Stimulated activated CD4-positive, alpha-beta T cell treated with anti-CD3 and anti-CD28 coated beads, TNF-alpha, amount 100 ng/mL, for 24 hours (primary cell): ENCODE measurements at regions not wholly inside any gene's neighbourhood (a gene's known extent, or its start where the extent isn't known, plus 50 kb on each side); places are given as distances from the start of the nearest gene placed in this dataset.

ENCODE experiments used
- DNase-seq, 3 experiments: peaks; one replicate each; pipeline ENCODE4 v3.0.0-alpha.2; 2020; ENCODE audit warnings: low read depth in 3 of 3

GRCh38 chr15:95319242-95319641, 1011.3 kb upstream of the NR2F2 start:
- no peak for DNase-seq

GRCh38 chr15:95323796-95324195, 1006.7 kb upstream of the NR2F2 start:
- DNase-seq, result no peak

DNA sequence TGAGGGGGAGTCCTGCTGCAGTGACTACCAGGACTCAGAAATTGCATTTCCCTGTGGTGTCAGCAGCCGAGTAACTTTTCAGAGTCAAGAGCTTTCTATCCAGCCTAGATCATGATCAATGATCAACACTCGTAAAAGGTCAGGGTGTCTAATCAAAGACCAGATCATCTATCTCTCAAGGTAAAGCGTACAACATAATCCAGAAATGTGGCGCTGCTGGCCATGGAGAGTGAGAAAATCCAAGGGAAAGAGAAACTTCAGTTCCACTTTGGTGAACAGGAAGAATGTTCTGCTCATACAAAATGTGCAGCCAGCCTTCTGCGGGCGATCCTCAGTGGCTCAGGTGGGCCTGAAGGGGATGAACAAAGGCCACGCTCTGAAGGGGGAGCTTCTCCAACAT, 1005.8 kb upstream of the NR2F2 start:
- DNase-seq, result no peak

DNA sequence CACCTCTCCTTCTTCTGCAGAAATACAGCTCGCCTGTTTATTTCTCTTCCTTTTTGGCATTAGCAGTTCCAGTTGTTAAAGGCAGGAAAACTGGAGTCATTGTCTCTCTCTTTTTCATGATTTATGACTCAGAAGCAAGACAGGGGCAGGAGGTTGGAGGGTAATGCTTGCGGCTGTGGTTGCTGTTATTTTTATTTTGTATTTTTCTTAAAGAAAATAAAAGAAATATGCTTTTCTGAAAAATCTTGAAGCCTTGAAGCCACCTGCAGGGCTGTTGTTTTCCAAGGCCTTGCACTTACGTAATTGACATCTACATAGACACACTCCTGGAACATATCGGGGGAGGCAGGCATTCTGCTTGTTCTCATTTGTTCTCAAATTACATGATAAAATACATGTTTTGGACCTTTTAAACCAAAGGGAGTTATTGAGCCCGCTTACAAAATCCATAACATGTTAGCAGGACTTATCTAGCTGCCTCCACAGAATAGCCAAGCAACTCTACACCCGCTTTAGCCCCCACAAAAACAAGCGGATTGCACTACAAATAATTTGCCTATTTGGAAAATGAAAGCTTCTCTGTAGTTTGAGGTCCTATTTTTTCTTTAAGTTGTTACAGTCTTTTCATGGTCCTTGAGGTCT, 1004.6 kb upstream of the NR2F2 start:
- DNase-seq, result no peak

GRCh38 chr15:95326431-95327182, 1003.9 kb upstream of the NR2F2 start:
- no peak for DNase-seq

DNA sequence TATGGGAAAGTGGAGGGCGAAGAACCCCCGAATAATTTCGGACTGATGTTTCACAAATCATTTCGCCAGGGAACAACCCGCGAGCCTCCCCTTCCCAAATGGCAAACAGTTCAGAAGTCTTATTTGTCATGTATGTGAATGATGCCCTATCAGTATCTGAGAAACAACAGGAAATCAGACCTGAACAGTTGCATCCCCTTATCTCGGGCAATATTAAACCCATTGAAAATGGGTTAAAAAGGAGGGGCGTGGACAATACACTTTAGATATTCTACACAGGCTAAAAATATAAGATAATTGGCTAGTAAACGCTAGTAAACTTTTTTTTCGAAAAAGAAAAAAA, 1003.3 kb upstream of the NR2F2 start:
- no peak for DNase-seq

- no peak for DNase-seq
These were observed 1002.8 kb upstream of the NR2F2 start for GRCh38 chr15:95327661-95328060.

DNA sequence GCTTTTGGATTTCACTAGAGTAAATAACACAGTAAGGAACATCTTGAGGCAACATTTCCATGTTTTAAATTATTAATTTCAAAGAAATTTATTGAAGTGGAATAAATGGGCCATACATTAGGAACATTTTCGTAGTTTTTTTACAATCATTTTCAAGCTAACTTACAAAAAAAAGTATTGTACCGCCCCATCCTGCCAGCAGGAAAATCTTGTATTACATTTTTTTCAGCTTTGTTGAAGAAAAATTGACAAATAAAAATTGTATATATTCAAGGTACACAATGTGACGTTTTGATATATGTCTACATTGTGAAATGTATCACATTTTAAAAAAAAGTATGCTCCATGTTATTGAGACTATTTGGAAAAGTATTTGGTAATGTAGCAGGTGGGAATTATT, 1001.9 kb upstream of the NR2F2 start:
- DNase-seq, result no peak

- DNase-seq, result no peak
These were observed 1001.1 kb upstream of the NR2F2 start for GRCh38 chr15:95329362-95329761.

DNA sequence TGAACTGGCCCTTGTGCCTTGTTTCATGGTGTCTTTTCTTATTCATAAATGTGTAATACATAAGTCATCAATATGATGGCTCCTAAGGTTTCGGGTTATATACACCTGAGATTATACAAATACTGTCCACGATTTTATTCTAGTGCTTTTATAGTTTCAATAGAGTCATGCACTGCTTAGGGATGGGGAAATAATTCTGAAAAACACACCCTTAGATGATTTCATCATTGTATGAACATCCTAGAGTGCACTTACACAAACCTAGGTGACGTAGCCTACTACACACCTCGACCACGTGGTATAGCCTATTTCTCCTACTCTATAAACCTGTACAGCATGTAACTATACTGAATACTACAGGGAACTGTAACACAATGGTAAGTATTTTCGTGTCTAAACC, 988.8 kb upstream of the NR2F2 start:
- no peak for DNase-seq

GRCh38 chr15:95345867-95346266, 984.6 kb upstream of the NR2F2 start:
- no peak for DNase-seq

GRCh38 chr15:95346721-95347475, 983.6 kb upstream of the NR2F2 start:
- no peak for DNase-seq

- no peak for DNase-seq
These were observed 982.7 kb upstream of the NR2F2 start for GRCh38 chr15:95347837-95348236.

- DNase-seq, result no peak
These were observed 979.6 kb upstream of the NR2F2 start for GRCh38 chr15:95350908-95351307.

GRCh38 chr15:95352631-95353187, 977.8 kb upstream of the NR2F2 start:
- no peak for DNase-seq

DNA sequence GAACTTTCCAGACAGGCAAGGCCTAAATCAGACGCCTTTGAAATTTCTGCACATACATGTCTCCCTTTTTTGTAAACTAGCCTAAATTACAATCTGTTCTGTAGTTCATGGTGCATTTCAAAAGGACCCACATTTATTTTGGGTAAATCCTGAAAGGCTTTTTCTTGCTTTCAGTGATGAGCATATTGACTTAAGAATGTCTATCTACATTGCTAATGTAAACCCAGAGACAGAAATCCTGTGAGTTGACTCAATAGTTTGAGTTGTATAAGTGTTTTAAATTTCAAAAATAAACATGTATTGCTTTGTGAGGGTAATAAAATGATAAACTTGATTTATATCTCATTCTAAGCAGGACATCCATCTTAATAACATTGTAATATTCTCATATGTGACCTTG, 977.0 kb upstream of the NR2F2 start:
- no peak for DNase-seq

- DNase-seq, result no peak
These were observed 970.5 kb upstream of the NR2F2 start for GRCh38 chr15:95359966-95360365.

DNA sequence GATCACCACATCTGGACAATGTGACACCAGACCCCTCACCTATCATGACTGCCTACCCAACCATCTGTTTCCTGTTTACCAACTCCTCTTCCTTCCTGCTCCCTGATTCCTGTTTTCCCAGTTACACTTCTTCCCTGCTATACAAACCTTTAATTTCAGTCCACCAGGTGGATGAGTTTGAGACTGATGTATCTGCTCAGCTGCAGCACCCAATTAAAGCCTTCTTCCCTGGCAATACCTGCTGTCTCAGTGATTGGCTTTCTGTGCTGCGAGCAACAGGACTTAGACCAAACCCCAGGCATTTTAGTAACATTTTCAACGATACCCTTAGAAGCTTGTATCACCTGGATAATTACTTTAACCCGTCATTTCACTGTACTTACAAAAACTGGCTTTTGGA, 968.2 kb upstream of the NR2F2 start:
- no peak for DNase-seq

DNA sequence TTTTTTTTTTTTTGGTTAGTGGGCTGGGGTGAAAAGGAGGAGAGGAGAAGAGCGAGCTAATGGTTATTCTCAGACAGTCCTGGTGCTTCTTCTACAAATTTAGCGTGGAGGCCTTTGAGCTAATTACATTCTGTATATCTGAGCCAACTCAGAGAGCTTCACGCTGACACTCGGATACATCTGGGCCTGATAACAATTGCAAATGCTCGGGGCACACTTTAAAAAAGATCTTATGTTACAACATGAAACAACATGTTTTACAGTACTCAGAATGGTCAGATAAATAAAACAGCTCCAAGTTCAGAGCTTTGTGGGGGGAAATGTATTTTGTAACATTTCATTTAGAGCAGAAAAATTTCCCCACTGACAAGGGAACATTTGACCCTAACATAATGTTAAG, 966.9 kb upstream of the NR2F2 start:
- no peak for DNase-seq

DNA sequence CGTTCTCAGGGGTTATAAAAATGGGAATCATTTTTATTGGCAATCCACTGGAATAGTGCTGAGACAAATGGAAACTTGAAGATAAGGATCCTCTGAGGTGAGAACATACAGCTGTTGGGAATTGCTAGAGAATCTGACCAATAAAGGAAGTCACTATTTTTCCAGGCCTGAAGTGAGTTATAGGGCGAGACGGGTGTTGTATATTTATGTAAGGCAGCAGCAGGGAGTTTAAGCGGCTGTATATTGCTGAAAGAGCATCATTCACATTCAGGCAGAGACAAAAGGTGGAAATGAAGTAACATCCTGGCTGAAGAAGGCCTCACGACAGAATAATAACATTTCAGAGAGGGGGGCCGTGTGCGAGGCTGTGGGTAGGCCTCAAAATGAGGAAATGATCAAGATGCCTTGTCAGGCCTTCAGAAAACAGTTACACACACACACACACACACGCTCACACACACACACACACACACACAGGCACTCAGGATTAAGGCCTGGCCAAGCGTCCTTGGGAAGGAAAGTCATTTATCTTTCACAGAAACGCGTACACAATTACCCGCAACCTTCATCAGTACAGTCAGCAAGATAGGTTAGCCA, 964.9 kb upstream of the NR2F2 start:
- DNase-seq, result no peak

- no peak for DNase-seq
These were observed 962.3 kb upstream of the NR2F2 start for GRCh38 chr15:95368191-95368590.
